ENCODE measurements at regions not wholly inside any gene's neighbourhood (a gene's known extent, or its start where the extent isn't known, plus 50 kb on each side); places are given as distances from the start of the nearest gene placed in this dataset.

GRCh38 chr17:20948984-20949777 lies 93.6 kb downstream of the USP22 start:
- Histone ChIP-seq H3K4me3 (no peak overlapping the region), H3K27ac (no peak overlapping the region), H3K27me3 (no peaks in the 10 kb centered on the region), H3K36me3 (no peaks in the 10 kb centered on the region), H3K4me1 (no peaks in the 10 kb centered on the region), H3K9me3 (no peaks in the 10 kb centered on the region)
- no peak for DNase-seq
- TF ChIP-seq, protein P1, sequence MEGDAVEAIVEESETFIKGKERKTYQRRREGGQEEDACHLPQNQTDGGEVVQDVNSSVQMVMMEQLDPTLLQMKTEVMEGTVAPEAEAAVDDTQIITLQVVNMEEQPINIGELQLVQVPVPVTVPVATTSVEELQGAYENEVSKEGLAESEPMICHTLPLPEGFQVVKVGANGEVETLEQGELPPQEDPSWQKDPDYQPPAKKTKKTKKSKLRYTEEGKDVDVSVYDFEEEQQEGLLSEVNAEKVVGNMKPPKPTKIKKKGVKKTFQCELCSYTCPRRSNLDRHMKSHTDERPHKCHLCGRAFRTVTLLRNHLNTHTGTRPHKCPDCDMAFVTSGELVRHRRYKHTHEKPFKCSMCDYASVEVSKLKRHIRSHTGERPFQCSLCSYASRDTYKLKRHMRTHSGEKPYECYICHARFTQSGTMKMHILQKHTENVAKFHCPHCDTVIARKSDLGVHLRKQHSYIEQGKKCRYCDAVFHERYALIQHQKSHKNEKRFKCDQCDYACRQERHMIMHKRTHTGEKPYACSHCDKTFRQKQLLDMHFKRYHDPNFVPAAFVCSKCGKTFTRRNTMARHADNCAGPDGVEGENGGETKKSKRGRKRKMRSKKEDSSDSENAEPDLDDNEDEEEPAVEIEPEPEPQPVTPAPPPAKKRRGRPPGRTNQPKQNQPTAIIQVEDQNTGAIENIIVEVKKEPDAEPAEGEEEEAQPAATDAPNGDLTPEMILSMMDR (IDR thresholded peaks at IDR 0.05), result no peak
- no peak for TF ChIP-seq POLR2AphosphoS5 (IDR thresholded peaks at IDR 0.05)
- TF ChIP-seq POLR2A (IDR thresholded peaks at IDR 0.05), result no peak
- no peak for TF ChIP-seq EP300 (IDR thresholded peaks at IDR 0.05; ENCODE audit: low read depth)
- 80 to 93% methylated on average over 3 to 10 of the region's 10 CpGs for WGBS, 2 donors (ENCODE audit: low coverage in 1 of 2)
- in situ Hi-C loops (cut with MboI; ENCODE audit: low pct_ligation_motif_present in 1 of 4, low pct_unique_long_range_greater_than_20kb in 1 of 4, low sequenced_read_pairs in 3 of 4) (no loop called here), intact Hi-C loops (cut with DNase I; ENCODE audit: low total_unique reads) (no loop called here)

Small RNA genes in the stretch of these regions (small RNA-seq; reads per million reads assigned to genes)
- 0 reads per million in 4 donors for gene AC087499.6
- 0 reads per million in 4 donors for gene RNU6-1178P

All from transverse colon (tissue), 4 donors.